Thyroid gland (tissue), 4 donors: ENCODE measurements at regions not wholly inside any gene's neighbourhood (a gene's known extent, or its start where the extent isn't known, plus 50 kb on each side); places are given as distances from the start of the nearest gene placed in this dataset.

ENCODE experiments used
- CTCF ChIP-seq, 6 experiments: fragments of 200-600 bp in 3 of 6; fragments of 450-650 bp in 3 of 6; sonication (generic) in 3 of 6; IDR thresholded peaks; one replicate each; pipeline ENCODE4 v1.5.1; 2016 to 2019; ENCODE audit warnings: antibody characterized with exemption in 6 of 6, mild to moderate bottlenecking in 2 of 6, inconsistent platforms in 1 of 6, moderate library complexity in 1 of 6
- POLR2A ChIP-seq, 2 donors: fragments of 450-650 bp; IDR thresholded peaks; one replicate each; pipeline ENCODE4 v1.6.1; 2017; ENCODE audit warnings: antibody characterized with exemption in 2 of 2, mild to moderate bottlenecking in 2 of 2, moderate library complexity in 1 of 2

GRCh38 chr12:24363177-24363754 is 413.8 kb upstream of the SOX5 start:
- TF ChIP-seq CTCF (IDR thresholded peaks at IDR 0.05) (no peak), POLR2A (IDR thresholded peaks at IDR 0.05) (no peak)
